CD4-positive, CD25-positive, alpha-beta regulatory T cell (primary cell): ENCODE measurements at regions not wholly inside any gene's neighbourhood (a gene's known extent, or its start where the extent isn't known, plus 50 kb on each side); places are given as distances from the start of the nearest gene placed in this dataset.

Source experiments
- ATAC-seq, 2 donors: fragments of 150-1000 bp; cut with Tn5 transposase; one replicate each; pipeline ENCODE4 v1.10.0; 2021; ENCODE audit warnings: low read depth in 2 of 2, moderate number of reproducible peaks in 2 of 2, moderate library complexity in 1 of 2
- DNase-seq, 3 donors: peaks; one replicate each; pipeline versions ENCODE4 v3.0.0 to v3.0.0-alpha.2; 2012 to 2022; ENCODE audit warnings: mixed read lengths in 1 of 3
- H3K27ac ChIP-seq: one replicate; pipeline ENCODE4 v1.7.0; 2013; ENCODE audit warnings: mild to moderate bottlenecking, low read length; ENCODE audit not compliant: insufficient read depth, poor library complexity, severe bottlenecking
- H3K27me3 ChIP-seq: one replicate; pipeline ENCODE4 v1.7.0; 2013; ENCODE audit warnings: low read length; ENCODE audit not compliant: control insufficient read depth, insufficient read depth
- H3K36me3 ChIP-seq: one replicate; pipeline ENCODE4 v1.7.0; 2013; ENCODE audit warnings: mild to moderate bottlenecking, low read length, moderate library complexity; ENCODE audit not compliant: control insufficient read depth, insufficient read depth
- H3K4me1 ChIP-seq: 2 replicates; pipeline ENCODE4 v1.7.0; 2013; ENCODE audit warnings: mild to moderate bottlenecking, low read length; ENCODE audit not compliant: insufficient read depth, control insufficient read depth, poor library complexity, severe bottlenecking
- H3K4me3 ChIP-seq: one replicate; pipeline ENCODE4 v1.7.0; 2013; ENCODE audit warnings: low read depth, mild to moderate bottlenecking, low read length, moderate library complexity
- H3K9me3 ChIP-seq, 2 experiments: 1 replicate in 1 of 2; 2 replicates in 1 of 2; pipeline ENCODE4 v1.7.0; 2013; ENCODE audit warnings: low read length in 2 of 2, mild to moderate bottlenecking in 1 of 2, moderate library complexity in 1 of 2; ENCODE audit not compliant: control insufficient read depth in 2 of 2
- H3K27ac Mint-ChIP-seq, 3 donors: one replicate each; pipeline ENCODE4 v1.8.0; 2020 to 2022; ENCODE audit warnings: mild to moderate bottlenecking in 3 of 3, mixed read lengths in 3 of 3, moderate library complexity in 2 of 3
- H3K27me3 Mint-ChIP-seq: one replicate; pipeline ENCODE4 v1.8.0; 2022; ENCODE audit warnings: mild to moderate bottlenecking, mixed read lengths
- H3K36me3 Mint-ChIP-seq: one replicate; pipeline ENCODE4 v1.8.0; 2020; ENCODE audit warnings: mixed read lengths
- H3K4me1 Mint-ChIP-seq, 4 donors: one replicate each; pipeline ENCODE4 v1.8.0; 2020 to 2022; ENCODE audit warnings: mixed read lengths in 4 of 4, mild to moderate bottlenecking in 1 of 4
- H3K4me3 Mint-ChIP-seq, 4 donors: one replicate each; pipeline ENCODE4 v1.8.0; 2020 to 2022; ENCODE audit warnings: mild to moderate bottlenecking in 4 of 4, mixed read lengths in 4 of 4, moderate library complexity in 3 of 4
- H3K9me3 Mint-ChIP-seq, 7 donors: one replicate each; pipeline ENCODE4 v1.8.0; 2020 to 2022; ENCODE audit warnings: mixed read lengths in 7 of 7, mild to moderate bottlenecking in 3 of 7, moderate library complexity in 2 of 7

- Histone ChIP-seq H3K27me3 (no peaks in the 10 kb centered on the region), H3K4me3 (no peak overlapping the region), H3K27ac (no peak overlapping the region), H3K4me1 (no peaks in the 10 kb centered on the region), H3K9me3 (no peaks in the 10 kb centered on the region), H3K36me3 (no peaks in the 10 kb centered on the region)
- Mint-ChIP-seq H3K9me3 (no peaks in the 10 kb centered on the region), H3K4me3 (no peak overlapping the region), H3K36me3 (no peaks in the 10 kb centered on the region), H3K27ac (no peak overlapping the region), H3K4me1 (peaks cover 0 to 5% (median 2%) of the 10 kb centered on the region in 4 donors), H3K27me3 (peaks cover 8% of the 10 kb centered on the region)
- ATAC-seq (no peak), DNase-seq (no peak)
These were observed 166.7 kb upstream of the CENPW start for GRCh38 chr6:126173265-126173664.

GRCh38 chr6:126174697-126175096, 165.2 kb upstream of the CENPW start:
- Histone ChIP-seq H3K4me3 (no peak overlapping the region), H3K36me3 (no peaks in the 10 kb centered on the region), H3K27ac (no peak overlapping the region), H3K9me3 (no peaks in the 10 kb centered on the region), H3K27me3 (no peaks in the 10 kb centered on the region), H3K4me1 (no peaks in the 10 kb centered on the region)
- no peak for ATAC-seq
- Mint-ChIP-seq H3K4me3 (peak overlapping the region in 1 of 4 donors; percentile 12), H3K4me1 (peaks cover 0 to 5% (median 2%) of the 10 kb centered on the region in 4 donors), H3K36me3 (no peaks in the 10 kb centered on the region), H3K27me3 (peaks cover 8% of the 10 kb centered on the region), H3K27ac (no peak overlapping the region), H3K9me3 (no peaks in the 10 kb centered on the region)
- DNase-seq, result no peak

- Mint-ChIP-seq H3K27ac (no peak overlapping the region), H3K4me1 (peaks cover 0 to 5% (median 2%) of the 10 kb centered on the region in 4 donors), H3K27me3 (peaks cover 8% of the 10 kb centered on the region), H3K4me3 (no peak overlapping the region), H3K9me3 (no peaks in the 10 kb centered on the region), H3K36me3 (no peaks in the 10 kb centered on the region)
- no peak overlapping the region for H3K27ac ChIP-seq
- DNase-seq, result no peak
- no peak for ATAC-seq
- H3K36me3 ChIP-seq, result no peaks in the 10 kb centered on the region
- no peaks in the 10 kb centered on the region for H3K4me1 ChIP-seq
- no peaks in the 10 kb centered on the region for H3K27me3 ChIP-seq
- H3K4me3 ChIP-seq, result no peak overlapping the region
- H3K9me3 ChIP-seq, result no peaks in the 10 kb centered on the region
These were observed 164.7 kb upstream of the CENPW start for GRCh38 chr6:126175251-126175650.

GRCh38 chr6:126176282-126176681, 163.6 kb upstream of the CENPW start:
- peaks cover 0 to 2% (median 0%) of the 10 kb centered on the region in 4 donors for H3K4me1 Mint-ChIP-seq
- Histone ChIP-seq H3K4me3 (no peak overlapping the region), H3K27ac (no peak overlapping the region), H3K9me3 (no peaks in the 10 kb centered on the region), H3K4me1 (no peaks in the 10 kb centered on the region), H3K36me3 (no peaks in the 10 kb centered on the region), H3K27me3 (no peaks in the 10 kb centered on the region)
- peaks cover 5% of the 10 kb centered on the region for H3K27me3 Mint-ChIP-seq
- no peaks in the 10 kb centered on the region for H3K9me3 Mint-ChIP-seq
- ATAC-seq (no peak), DNase-seq (no peak)
- no peak overlapping the region for H3K27ac Mint-ChIP-seq
- no peak overlapping the region for H3K4me3 Mint-ChIP-seq
- no peaks in the 10 kb centered on the region for H3K36me3 Mint-ChIP-seq

GRCh38 chr6:126180585-126180984, 159.3 kb upstream of the CENPW start:
- Histone ChIP-seq H3K9me3 (no peaks in the 10 kb centered on the region), H3K4me3 (no peak overlapping the region), H3K36me3 (no peaks in the 10 kb centered on the region), H3K27me3 (no peaks in the 10 kb centered on the region), H3K4me1 (no peaks in the 10 kb centered on the region), H3K27ac (no peak overlapping the region)
- Mint-ChIP-seq H3K27me3 (no peaks in the 10 kb centered on the region), H3K4me1 (no peaks in the 10 kb centered on the region), H3K4me3 (no peak overlapping the region), H3K9me3 (peaks cover 0 to 1% (median 0%) of the 10 kb centered on the region in 7 donors), H3K27ac (no peak overlapping the region), H3K36me3 (no peaks in the 10 kb centered on the region)
- DNase-seq (peak in 1 of 3 donors; percentile 15), ATAC-seq (no peak)

GRCh38 chr6:126181173-126181741, 158.7 kb upstream of the CENPW start:
- Mint-ChIP-seq H3K4me1 (no peaks in the 10 kb centered on the region), H3K36me3 (no peaks in the 10 kb centered on the region), H3K4me3 (no peak overlapping the region), H3K27me3 (no peaks in the 10 kb centered on the region), H3K9me3 (peaks cover 0 to 1% (median 0%) of the 10 kb centered on the region in 7 donors), H3K27ac (no peak overlapping the region)
- Histone ChIP-seq H3K27me3 (no peaks in the 10 kb centered on the region), H3K36me3 (no peaks in the 10 kb centered on the region), H3K9me3 (no peaks in the 10 kb centered on the region), H3K4me1 (no peaks in the 10 kb centered on the region), H3K27ac (no peak overlapping the region), H3K4me3 (no peak overlapping the region)
- no peak for DNase-seq
- no peak for ATAC-seq

GRCh38 chr6:126181890-126182289, 158.0 kb upstream of the CENPW start:
- no peaks in the 10 kb centered on the region for H3K4me1 Mint-ChIP-seq
- H3K27me3 ChIP-seq, result no peaks in the 10 kb centered on the region
- H3K27ac Mint-ChIP-seq, result no peak overlapping the region
- peaks cover 0 to 1% (median 0%) of the 10 kb centered on the region in 7 donors for H3K9me3 Mint-ChIP-seq
- H3K27ac ChIP-seq, result no peak overlapping the region
- H3K4me3 ChIP-seq, result no peak overlapping the region
- H3K36me3 ChIP-seq, result no peaks in the 10 kb centered on the region
- H3K36me3 Mint-ChIP-seq, result no peaks in the 10 kb centered on the region
- no peaks in the 10 kb centered on the region for H3K27me3 Mint-ChIP-seq
- DNase-seq, result no peak
- H3K9me3 ChIP-seq, result no peaks in the 10 kb centered on the region
- H3K4me3 Mint-ChIP-seq, result no peak overlapping the region
- no peak for ATAC-seq
- no peaks in the 10 kb centered on the region for H3K4me1 ChIP-seq

GRCh38 chr6:126182650-126183311, 157.1 kb upstream of the CENPW start:
- H3K4me3 ChIP-seq, result no peak overlapping the region
- H3K4me1 Mint-ChIP-seq, result no peaks in the 10 kb centered on the region
- no peak for ATAC-seq

More at GRCh38 chr6:126182650-126183311, 157.1 kb upstream of the CENPW start:
- Mint-ChIP-seq H3K4me3 (no peak overlapping the region), H3K36me3 (no peaks in the 10 kb centered on the region), H3K27me3 (no peaks in the 10 kb centered on the region), H3K9me3 (peaks cover 0 to 1% (median 0%) of the 10 kb centered on the region in 7 donors), H3K27ac (no peak overlapping the region)
- H3K27me3 ChIP-seq, result no peaks in the 10 kb centered on the region
- H3K4me1 ChIP-seq, result no peaks in the 10 kb centered on the region
- H3K9me3 ChIP-seq, result no peaks in the 10 kb centered on the region
- no peak overlapping the region for H3K27ac ChIP-seq
- no peaks in the 10 kb centered on the region for H3K36me3 ChIP-seq
- no peak for DNase-seq
